HFFc6 (cell line): ENCODE measurements at regions not wholly inside any gene's neighbourhood (a gene's known extent, or its start where the extent isn't known, plus 50 kb on each side); places are given as distances from the start of the nearest gene placed in this dataset.

Experiments used
- DNase-seq: peaks from one replicate; pipeline ENCODE4 v3.0.0-alpha.2; 2018
- H3K27ac Mint-ChIP-seq: 2 replicates; pipeline ENCODE4 v1.8.0; 2020; ENCODE audit warnings: mild to moderate bottlenecking, mixed read lengths
- H3K27me3 Mint-ChIP-seq: 2 replicates; pipeline ENCODE4 v1.8.0; 2021; ENCODE audit warnings: mild to moderate bottlenecking, moderate library complexity, mixed read lengths; ENCODE audit not compliant: insufficient read depth
- H3K36me3 Mint-ChIP-seq: 2 replicates; pipeline ENCODE4 v1.8.0; 2021; ENCODE audit warnings: low read depth, mixed read lengths
- H3K4me1 Mint-ChIP-seq: 2 replicates; pipeline ENCODE4 v1.8.0; 2020; ENCODE audit warnings: low read depth, mixed read lengths
- H3K4me3 Mint-ChIP-seq: 2 replicates; pipeline ENCODE4 v1.8.0; 2020; ENCODE audit warnings: mild to moderate bottlenecking, moderate library complexity, mixed read lengths
- H3K9me3 Mint-ChIP-seq: 2 replicates; pipeline ENCODE4 v1.8.0; 2020; ENCODE audit warnings: mild to moderate bottlenecking, mixed read lengths
- CTCF ChIP-seq: fragments of 200-600 bp; sonication (generic); IDR thresholded peaks from 2 replicates; pipeline ENCODE4 v1.5.0; 2021; ENCODE audit warnings: antibody characterized with exemption, mild to moderate bottlenecking

GRCh38 chrX:28246675-28247074, 265.4 kb upstream of the DCAF8L1 start:
- H3K27me3 Mint-ChIP-seq: no peaks in the 10 kb centered on the region
- H3K4me1 Mint-ChIP-seq: no peaks in the 10 kb centered on the region
- no peak for TF ChIP-seq CTCF
- H3K36me3 Mint-ChIP-seq: no peaks in the 10 kb centered on the region
- no peak overlapping the region for H3K27ac Mint-ChIP-seq
- DNase-seq: no peak
- peaks cover 5% of the 10 kb centered on the region for H3K9me3 Mint-ChIP-seq
- no peak overlapping the region for H3K4me3 Mint-ChIP-seq

DNA sequence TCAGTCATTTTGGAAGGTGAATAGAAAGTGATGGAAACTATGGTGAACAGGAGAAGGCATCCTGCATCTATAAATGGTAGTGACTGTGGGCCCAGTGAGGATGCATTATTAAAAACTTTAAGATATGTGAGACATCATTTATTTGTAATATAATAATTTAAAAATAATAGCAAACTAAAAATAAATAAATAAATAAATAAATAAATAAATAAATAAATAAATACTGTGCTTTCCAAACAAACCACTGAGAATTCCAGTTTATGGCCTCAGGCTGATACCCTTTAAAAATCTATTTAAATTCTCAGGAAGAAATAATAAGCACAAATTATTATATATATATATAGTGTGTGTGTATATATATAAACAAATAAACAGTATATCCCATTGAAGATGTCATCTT, 248.0 kb upstream of the DCAF8L1 start:
- no peak for TF ChIP-seq CTCF
- Mint-ChIP-seq H3K4me1 (no peaks in the 10 kb centered on the region), H3K36me3 (no peaks in the 10 kb centered on the region), H3K4me3 (no peak overlapping the region), H3K27ac (no peak overlapping the region), H3K9me3 (no peaks in the 10 kb centered on the region), H3K27me3 (no peaks in the 10 kb centered on the region)
- no peak for DNase-seq

- Mint-ChIP-seq H3K9me3 (no peaks in the 10 kb centered on the region; the same call in 1 of the 2 replicates), H3K36me3 (no peaks in the 10 kb centered on the region), H3K27ac (no peak overlapping the region), H3K4me1 (no peaks in the 10 kb centered on the region), H3K4me3 (no peak overlapping the region), H3K27me3 (no peaks in the 10 kb centered on the region; the same call in 1 of the 2 replicates)
- no peak for TF ChIP-seq CTCF
- no peak for DNase-seq
Observed at GRCh38 chrX:28225513-28225912, 244.3 kb upstream of the DCAF8L1 start.

DNA sequence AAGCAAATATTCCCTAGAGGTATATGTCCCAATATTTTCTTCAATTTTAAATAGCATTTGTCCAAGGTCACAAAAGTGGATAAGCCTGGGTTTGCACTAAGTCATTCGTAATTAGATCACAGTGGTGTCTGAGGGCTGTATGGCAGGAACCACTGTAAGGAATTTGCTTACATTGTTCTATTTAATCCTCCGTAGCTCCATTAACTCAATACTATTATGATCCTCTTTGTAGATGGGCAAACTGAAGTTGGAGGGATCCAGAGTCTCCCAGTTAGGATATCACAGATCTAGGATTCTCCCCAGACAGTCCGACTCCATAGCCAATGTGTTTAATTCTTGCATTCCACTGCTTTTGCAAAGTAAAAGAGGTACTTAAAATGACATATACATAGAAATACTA, 242.7 kb upstream of the DCAF8L1 start:
- Mint-ChIP-seq H3K9me3 (peaks cover 6% of the 10 kb centered on the region), H3K27ac (no peak overlapping the region), H3K4me3 (no peak overlapping the region), H3K4me1 (no peaks in the 10 kb centered on the region), H3K36me3 (no peaks in the 10 kb centered on the region), H3K27me3 (no peaks in the 10 kb centered on the region; the same call in 1 of the 2 replicates)
- no peak for DNase-seq
- TF ChIP-seq CTCF: no peak

GRCh38 chrX:28223469-28223868, 242.2 kb upstream of the DCAF8L1 start:
- H3K27me3 Mint-ChIP-seq: no peaks in the 10 kb centered on the region; the same call in 1 of the 2 replicates
- TF ChIP-seq CTCF: no peak

GRCh38 chrX:28205905-28206304, 224.7 kb upstream of the DCAF8L1 start:
- Mint-ChIP-seq H3K4me1 (no peaks in the 10 kb centered on the region), H3K9me3 (no peaks in the 10 kb centered on the region), H3K27ac (no peak overlapping the region), H3K4me3 (no peak overlapping the region), H3K36me3 (no peaks in the 10 kb centered on the region), H3K27me3 (no peaks in the 10 kb centered on the region)
- TF ChIP-seq CTCF: no peak
- DNase-seq: no peak

More at GRCh38 chrX:28223469-28223868, 242.2 kb upstream of the DCAF8L1 start:
- Mint-ChIP-seq H3K27ac (no peak overlapping the region), H3K36me3 (no peaks in the 10 kb centered on the region), H3K4me1 (no peaks in the 10 kb centered on the region), H3K4me3 (no peak overlapping the region), H3K9me3 (peaks cover 10% of the 10 kb centered on the region)
- DNase-seq: no peak
